GM18519 (cell line): ENCODE measurements at regions not wholly inside any gene's neighbourhood (a gene's known extent, or its start where the extent isn't known, plus 50 kb on each side); places are given as distances from the start of the nearest gene placed in this dataset.
"Not testable (repeated sequence)": the region's sequence is repeated elsewhere in the genome, so short reads cannot be mapped to it uniquely, and the experiment has no call there.

Experiments used
- ATAC-seq: cut with Tn5 transposase; IDR thresholded peaks from one replicate; pipeline ENCODE4 v1.9.1; 2021; ENCODE audit warnings: mild to moderate bottlenecking, moderate library complexity; ENCODE audit not compliant: unreplicated experiment, low FRiP score

DNA sequence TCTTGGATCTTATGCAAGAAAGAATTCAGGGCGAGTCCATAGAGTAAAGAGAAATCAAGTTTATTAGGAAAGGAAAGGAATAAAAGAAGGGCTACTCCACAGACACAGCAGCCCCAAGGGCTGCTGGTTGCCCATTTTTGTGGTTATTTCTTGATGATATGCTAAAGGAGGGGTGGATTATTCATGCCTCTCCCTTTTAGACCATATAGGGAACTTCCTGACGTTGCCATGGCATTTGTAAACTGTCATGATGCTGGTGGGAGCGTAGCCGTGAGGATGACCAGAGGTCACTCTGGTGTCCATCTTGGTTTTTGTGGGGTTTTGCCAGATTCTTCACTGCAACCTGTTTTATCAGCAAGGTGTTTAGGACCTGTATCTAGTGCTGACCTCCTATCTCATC lies 115.4 kb upstream of the CARD11 start:
- no peak for ATAC-seq

DNA sequence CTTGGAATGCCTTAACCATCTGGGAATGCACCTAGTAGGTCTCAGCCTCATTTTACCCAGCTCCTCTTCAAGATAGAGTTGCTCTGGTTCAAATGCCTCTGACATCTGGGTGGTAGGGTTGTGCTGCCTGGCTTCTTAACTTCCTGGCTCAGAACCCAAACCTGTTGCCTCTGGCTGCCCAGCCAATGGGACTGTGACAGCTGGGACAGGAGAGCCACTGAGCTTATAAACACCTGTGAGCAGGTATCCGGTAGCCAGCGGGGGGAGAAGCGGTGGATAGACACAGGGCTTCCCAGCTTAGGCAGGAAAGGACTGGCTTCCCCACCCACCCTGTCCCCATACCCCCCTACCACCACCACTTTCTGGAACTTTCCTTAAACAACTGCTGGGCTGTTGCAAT lies 115.8 kb upstream of the CARD11 start:
- no peak for ATAC-seq

DNA sequence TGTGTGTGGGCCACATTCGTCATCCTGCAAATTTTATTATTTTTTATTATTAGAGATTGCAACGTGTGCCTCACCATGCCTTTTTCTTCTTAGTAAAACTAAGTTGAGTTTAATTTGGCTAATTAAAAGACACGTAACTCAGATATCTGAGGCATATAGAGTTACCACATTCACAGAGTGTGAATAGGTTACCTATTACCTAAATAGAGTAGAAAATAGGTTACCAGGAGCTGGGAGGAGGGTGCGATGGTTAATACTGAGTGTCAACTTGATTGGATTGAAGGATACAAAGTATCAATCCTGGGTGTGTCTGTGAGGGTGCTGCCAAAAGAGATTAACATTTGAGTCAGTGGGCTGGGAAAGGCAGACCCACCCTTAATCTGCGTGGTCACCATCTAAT lies 116.3 kb upstream of the CARD11 start:
- not testable (repeated sequence) for ATAC-seq

DNA sequence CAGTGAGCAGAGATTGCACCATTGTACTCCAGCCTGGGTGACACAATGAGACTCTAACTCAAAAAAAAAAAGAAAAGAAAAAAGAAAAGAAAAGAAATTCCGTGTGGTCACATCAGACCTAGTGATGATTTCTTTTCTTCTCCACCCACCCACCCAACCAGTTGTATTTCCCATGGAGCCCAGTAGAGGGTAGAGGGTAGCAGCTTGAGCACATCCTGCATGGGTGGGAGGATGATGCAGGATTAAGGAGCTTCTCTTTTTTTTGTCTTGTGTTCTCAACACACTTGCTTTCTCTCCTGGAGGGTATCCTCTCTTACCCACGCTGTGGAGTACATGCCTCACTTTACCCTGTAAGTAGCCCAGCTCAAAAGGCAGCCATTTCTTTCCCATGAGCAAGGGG lies 118.6 kb upstream of the CARD11 start:
- ATAC-seq: no peak

DNA sequence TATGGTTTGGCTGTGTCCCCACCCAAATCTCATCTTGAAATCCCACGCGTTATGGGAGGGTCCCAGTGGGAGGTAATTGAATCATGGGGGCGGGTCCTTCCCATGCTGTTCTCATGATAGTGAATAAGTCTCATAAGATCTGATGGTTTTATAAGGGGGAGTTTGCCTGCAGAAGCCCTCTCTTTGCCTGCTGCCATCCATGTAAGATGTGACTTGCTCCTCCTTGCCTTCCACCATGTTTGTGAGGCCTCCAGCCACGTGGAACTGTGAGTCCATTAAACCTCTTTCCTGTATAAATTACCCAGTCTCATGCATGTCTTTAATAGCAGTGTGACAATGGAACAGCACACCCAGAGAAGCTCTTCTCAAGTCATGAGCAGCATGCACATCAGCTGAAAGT lies 119.1 kb upstream of the CARD11 start:
- not testable (repeated sequence) for ATAC-seq

DNA sequence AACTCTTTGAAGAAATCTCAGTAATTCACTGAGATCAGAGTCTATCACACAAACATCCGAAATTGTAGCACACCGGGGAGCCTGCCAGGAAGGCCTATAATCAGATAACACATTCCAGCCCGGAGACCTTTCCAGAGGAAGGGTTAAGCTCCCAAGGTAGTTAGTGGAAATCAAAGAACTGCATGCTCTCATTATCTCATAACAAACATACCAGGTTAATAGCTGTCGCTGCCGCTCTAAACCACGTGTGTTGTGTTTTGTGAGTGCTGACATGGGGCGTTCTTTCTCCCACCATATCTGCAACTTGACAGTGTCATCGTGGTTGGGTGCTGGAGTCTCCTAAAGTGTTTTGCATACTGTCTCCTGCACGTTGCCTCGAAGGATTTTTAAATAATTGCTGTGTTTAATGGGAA lies 120.7 kb upstream of the CARD11 start:
- ATAC-seq: no peak

DNA sequence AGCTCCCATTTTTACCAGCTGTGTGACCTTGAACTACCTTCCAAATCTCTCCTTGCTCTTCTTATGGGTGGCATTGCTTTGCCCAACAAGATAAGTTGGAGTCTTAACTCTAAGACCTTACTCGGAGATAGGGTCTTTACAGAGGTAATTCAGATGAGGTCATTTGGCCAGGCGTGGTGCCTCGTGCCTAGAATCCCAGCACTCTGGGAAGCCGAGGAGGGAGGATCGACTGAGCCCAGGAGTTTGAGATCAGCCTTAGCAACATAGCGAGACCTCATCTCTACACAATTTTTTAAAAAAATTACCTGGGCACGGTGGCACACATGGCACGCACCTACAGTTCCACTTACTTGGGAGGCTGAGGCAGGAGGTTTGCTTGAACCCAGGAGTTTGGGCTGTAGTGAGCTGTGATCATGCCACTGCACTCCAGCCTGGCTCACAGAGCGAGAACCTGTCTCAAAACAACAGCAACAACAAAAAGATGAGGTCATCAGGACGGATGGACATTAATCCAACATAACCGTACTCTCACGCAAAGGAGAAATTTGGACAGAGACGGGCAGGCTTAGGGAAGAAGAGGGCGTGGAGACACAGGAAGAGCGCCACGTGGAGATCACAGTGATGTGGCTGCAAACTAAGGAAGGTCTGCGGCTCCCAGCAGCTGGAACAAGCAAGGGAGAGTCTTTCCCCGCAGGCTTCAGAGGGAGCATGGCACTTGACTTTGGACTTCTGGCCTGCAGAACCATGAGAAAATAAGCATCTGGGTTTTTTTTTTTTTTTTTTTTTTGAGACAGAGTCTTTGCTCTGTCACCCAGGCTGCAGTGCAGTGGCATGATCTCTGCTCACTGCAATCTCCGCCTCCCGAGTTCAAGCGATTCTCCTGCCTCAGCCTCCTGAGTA lies 122.3 kb upstream of the CARD11 start:
- ATAC-seq: no peak

DNA sequence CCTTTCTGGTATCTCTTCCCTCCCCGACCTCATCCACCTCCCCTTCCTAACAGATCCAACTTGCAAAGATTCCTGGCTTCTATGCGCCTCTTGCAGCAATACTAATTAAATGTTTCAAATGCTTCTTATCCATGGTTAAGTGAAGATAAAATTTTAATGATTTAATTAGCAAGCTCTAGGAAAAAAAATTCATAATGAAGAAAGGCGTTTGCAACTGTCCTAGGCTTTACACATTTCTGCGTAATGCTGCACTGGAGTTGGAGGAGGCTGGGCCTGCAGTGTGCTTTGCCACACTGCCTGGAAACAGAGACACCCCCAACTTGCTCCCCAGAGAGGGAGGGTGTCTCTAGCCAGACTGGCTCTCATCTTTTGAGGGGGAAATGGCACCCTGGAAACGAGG lies 123.9 kb upstream of the CARD11 start:
- ATAC-seq: no peak

DNA sequence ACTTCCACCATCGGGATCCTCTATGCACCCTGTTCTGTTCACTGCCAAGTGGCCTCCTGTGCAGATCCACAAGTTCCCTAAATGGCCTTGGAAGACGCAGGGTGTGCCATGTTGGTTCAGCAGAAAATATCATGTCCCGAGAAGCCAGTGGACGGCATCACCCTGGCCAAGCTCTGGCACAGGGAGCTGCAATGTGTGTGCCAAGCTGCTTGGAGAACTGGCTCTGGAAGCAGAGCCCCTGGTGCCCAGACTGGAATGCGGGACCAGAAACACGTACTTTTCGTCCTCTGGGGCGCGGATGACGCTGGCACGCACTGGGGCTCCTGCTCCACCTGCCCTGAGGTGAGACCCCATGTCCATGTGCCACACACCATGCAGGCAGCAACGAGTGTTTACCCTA lies 124.7 kb upstream of the CARD11 start:
- ATAC-seq: no peak

DNA sequence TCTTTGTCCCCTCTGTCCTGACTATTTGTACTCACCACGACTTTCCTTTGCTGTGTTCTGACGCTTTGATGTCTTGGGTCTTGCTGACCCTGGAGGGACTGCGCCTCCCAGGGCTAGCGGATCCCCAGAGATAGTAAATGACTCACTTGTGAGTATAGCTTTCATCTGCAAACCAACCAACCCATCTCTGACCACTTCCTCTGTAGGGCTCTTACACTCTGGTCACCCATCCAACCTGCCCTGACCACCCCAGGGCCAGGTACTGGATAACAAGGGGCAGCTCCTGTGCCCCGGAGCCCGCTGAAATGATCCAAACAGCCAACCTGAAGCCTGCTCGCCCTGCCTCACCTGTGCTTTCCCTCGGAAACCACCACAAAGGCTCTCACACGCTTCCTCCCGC lies 125.2 kb upstream of the CARD11 start:
- ATAC-seq: no peak

DNA sequence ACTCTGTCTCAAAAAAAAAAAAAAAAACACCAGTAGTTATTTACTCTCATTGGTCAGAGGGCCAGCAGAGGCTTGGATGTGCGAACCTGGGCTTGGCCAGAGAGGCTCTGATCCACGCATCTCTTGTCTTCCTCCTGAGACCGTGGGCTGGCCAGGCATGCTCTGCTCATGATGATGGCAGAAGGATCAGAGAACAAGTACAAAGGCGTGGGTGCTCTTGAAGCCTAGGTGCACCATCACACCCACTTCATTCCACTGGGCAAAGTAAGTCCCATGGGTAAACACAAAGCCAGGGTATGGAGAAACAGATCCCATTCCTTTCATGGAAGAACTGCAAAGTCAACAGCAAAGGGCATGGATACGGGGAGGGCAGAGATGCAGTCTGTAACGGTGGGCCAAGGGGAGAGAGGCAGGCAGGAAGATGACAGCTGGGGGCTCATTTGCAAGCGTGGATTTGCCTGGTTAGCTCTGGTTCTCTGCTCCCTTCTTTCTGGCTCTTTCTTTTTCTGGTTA lies 128.2 kb upstream of the SDK1 start:
- no peak for ATAC-seq

DNA sequence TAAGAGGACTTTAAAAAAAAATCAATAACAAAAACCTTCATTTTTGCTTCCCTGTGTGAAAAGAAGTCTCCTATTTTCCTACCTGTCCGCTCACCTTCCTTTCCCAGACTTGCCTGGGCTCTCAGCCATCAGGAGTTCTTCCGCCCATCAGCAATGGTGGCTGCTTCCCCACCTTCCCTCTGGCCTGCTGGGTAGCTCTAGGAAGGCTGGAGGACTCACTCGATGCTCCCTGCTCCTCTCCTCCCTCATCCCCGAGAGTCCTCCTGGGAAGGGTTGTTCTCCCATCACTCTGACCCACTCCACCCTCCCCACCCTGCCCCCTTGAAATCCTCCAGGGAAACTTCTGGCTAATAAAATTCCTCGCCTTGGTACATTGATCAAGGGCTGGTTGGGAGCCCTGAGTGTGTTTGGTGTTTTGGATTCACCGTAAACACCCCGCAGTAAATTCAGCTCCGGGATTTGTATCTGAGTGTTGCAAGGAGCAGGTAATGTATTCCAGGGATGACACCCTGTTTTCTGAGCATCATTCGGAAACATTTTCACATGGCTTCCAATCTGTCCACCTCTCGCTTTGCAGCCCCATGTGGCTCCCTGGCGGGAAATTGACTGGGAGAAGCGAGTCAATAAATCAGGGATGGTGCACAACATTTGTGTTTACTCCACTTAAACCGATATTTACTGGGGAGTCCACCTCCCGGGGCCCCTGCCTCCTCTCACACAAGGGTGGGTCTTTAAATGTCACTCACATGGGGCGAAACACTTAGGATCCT lies 126.4 kb upstream of the SDK1 start:
- no peak for ATAC-seq

DNA sequence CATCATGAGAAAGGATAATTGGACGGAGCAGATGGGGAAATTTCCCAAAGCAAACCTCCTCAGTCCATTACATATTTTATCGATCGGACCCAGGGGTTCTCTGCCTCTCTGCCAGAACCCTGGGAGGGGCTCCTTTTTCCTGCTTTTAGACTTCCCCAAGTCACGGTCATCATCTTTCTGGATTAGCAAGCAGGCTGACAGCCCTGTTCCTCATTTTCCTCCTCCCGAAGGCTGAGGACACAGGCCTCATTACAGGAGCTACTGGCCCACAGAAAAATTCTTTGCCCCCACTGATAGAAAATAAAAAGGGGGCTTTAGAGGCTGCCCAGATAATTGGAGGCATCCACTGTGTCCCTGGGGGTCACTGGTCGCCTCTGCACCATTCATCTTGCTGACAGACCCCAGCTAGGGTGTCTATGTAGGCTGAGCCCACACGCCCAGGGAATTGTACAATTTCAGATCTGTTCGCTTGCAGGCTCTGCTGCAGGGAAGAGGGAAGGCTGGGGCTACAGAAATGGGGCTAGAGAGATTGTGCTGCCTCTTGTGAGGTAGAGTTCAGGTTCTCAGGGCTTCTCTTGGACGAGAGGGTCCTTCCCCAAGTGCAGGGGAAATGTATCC lies 125.7 kb upstream of the SDK1 start:
- ATAC-seq: no peak

DNA sequence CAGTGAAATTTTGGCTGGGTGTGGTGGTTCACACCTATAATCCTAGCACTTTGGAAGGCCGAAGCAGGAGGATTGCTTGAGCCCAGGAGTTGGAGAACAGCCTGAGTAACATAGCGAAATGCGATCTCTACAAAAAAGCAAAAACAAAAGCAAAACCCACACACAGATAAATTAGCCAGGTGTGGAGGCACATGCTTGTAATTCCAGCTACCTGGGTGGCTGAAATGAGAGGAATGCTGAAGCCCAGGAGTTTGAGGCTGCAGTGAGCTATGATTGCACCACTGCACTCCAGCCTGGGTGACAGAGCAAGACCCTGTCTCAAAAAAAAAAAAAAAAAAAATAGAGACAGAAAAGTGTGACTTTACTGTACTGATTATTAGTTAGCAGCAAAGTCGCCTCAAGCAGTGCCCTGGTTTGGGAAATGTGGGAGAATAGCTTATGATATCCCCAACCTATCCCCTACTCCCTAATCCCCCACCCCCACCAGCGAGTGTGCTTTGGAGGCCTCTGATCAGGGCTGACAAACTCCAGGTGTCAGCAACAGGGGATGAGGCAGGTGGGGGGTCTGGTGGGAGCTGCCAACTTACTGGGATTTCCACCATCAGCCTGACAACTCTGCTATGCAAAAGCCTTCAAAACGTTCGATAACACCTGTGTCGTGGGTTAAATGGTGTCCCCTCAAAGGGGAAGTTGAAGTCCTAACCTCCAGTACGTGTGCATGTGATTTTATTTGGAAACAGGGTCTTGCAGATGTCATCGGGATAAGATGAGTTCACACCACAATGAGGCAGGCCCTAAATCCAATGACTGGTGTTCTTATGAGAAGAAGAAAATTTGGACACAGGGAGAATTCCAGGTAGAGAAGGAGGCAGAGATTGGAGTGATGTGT lies 124.7 kb upstream of the SDK1 start:
- no peak for ATAC-seq

DNA sequence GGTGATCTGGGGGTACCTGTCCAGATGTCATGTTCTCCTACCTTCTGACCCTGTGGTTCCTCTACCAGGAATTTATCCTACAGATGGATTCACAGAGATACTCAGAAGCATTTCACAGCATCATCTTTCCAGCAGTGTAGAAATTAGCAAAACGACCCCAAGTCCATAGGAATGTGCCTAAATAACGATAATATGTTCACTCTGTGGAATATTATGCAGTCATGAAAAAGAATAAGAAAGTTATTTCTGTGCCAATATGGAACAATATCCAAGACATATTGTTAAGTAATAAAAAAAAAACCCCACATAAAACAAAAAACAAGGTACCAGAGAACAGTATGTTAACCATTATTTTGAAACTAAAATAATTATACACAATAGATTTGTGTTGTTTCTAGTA lies 123.8 kb upstream of the SDK1 start:
- no peak for ATAC-seq

DNA sequence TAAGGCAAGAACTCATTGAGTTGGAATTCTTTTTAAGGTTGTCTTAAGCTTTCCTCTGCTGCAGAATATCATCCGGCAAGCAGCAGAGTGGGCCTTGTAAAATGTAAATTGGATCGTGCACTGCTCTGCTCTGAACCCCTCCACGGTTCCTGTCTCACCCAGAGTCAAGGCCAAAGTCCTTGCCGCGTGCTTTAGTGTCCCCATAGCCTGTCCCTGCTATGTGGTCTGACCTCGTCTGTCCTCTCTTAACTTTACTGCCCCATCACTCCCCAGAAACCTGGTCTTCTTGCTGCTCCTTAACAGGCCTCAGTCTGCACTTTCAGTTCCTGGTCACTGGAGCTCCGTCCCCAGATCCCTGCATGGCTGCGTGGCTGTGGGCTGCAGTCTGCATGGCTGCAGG lies 121.6 kb upstream of the SDK1 start:
- ATAC-seq: no peak

DNA sequence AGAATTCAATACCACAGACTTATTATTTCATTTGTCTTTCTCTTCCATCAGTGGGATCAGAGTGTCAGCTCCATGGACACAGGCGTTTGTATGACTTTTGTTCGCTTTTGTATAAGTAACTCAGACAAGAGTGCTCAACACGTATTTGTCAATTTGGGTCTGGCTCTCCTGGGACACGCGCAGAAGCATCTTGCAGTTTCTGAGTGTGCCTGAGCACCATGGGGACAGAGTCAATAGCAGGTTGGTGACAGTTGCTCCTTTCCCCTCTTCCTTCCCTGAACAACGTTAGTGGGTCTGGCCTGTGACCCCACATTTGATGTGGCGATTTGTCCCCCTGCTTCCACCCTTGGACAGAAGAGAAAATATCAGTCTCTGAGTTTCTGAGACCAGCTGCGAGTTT lies 120.4 kb upstream of the SDK1 start:
- no peak for ATAC-seq

DNA sequence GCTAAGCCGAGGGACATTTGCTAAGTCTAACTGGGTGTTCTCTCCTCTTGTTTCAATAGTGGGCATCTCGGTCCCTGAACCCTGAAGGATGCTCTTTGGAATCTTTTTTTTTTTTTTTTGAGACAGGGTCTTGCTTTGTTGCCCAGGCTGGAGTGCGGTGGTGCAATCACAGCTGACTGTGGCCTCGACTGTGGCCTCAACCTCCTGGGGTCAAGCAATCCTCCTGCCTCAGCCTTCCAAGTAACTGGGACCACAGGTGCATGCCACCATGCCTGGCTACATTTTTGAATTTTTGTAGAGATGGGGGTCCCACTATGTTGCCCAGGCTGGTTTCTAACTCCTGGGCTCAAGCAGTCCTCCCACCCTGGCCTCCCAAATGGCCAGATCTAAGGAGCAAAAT lies 119.0 kb upstream of the SDK1 start:
- ATAC-seq: not testable (repeated sequence)

DNA sequence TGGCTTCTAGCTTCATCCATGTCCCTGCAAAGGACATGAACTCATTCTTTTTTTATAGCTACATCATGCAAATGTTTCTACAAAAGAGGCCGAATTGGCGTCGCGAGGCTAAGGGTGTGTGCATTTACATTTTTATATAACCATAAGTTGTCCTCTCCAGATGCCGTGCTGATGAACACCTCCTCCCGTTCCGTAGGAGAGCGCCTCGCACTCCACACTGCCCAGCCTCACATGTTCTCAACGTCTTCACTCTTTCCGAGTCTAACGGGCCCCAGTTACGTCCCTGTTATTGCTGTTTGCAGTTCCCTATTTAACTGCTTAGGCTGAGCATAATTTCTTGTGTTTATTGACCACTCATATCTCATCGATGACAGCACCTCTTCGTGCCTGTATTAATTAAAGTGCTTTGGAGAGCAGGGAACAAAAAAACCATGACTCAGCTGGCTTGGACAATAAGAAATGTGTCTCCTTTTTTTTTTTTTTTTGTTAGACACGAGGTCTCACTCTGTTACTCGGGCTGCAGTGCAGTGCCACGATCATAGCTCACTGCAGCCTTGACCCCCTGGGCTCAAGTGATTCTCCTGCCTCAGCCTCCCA lies 113.5 kb upstream of the SDK1 start:
- ATAC-seq: no peak

DNA sequence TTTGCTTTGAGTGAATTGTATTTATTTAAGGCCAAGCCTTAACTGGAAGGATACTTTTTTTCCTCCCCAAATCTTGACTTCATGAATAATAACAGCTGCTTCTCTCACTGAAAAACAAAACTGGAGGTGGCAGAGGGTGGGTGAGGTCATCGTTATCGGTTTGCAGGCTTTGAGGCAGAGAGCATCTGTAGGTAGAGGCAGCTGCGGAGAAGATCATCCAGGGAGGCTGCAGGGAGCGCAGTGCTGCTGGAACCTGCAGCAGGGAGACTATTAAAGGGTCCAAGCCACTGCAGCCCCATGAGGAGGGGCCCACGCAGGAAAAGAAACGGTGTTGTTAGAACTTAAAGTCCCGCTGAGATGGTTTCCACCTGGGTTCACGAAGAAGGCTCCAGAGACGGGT lies 112.1 kb upstream of the SDK1 start:
- no peak for ATAC-seq
